Sigmoid colon (tissue), 4 donors: ENCODE measurements at regions not wholly inside any gene's neighbourhood (a gene's known extent, or its start where the extent isn't known, plus 50 kb on each side); places are given as distances from the start of the nearest gene placed in this dataset.

Experiments
- CTCF ChIP-seq, 4 experiments: fragments of 450-650 bp in 3 of 4; fragments of 200-600 bp in 1 of 4; IDR thresholded peaks; one replicate each; pipeline ENCODE4 v1.5.1; 2016 to 2019; ENCODE audit warnings: antibody characterized with exemption in 4 of 4, mild to moderate bottlenecking in 3 of 4, moderate library complexity in 2 of 4
- EP300 ChIP-seq, 4 donors: sonication (generic); formaldehyde crosslinking; IDR thresholded peaks; one replicate each; pipeline ENCODE4 v1.6.1; 2017; ENCODE audit warnings: antibody characterized with exemption in 4 of 4
- POLR2A ChIP-seq, 2 donors: fragments of 450-650 bp; IDR thresholded peaks; one replicate each; pipeline ENCODE4 v1.6.1; 2016; ENCODE audit warnings: antibody characterized with exemption in 2 of 2, mild to moderate bottlenecking in 2 of 2, moderate library complexity in 2 of 2
- POLR2AphosphoS5 ChIP-seq, 4 donors: sonication (generic); formaldehyde crosslinking; IDR thresholded peaks; one replicate each; pipeline ENCODE4 v1.6.1; 2017; ENCODE audit warnings: antibody characterized with exemption in 4 of 4

DNA sequence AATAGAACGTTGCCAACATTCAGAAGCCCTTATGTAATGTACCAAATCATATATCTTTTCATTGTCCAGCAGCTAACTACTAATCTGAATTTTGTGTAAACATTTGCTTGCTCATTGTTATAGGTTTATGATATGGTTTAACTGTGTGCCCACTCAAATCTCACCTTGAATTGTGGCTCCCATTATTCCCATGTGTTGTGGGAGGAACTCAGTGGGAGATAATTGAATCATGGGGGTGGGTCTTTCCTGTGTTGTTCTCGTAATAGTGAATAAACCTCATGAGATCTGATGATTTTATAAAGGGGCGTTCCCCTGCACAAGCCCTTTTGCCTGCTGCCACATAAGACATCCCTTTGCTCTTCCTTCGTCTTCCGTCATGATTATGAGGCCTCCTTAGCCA, 91.9 kb upstream of the CLVS2 start:
- no peak for TF ChIP-seq POLR2A (IDR thresholded peaks at IDR 0.05)
- no peak for TF ChIP-seq CTCF (IDR thresholded peaks at IDR 0.05)
- TF ChIP-seq POLR2AphosphoS5 (IDR thresholded peaks at IDR 0.05): no peak
- no peak for TF ChIP-seq EP300 (IDR thresholded peaks at IDR 0.05)
